GM06990 (cell line): ENCODE measurements at regions not wholly inside any gene's neighbourhood (a gene's known extent, or its start where the extent isn't known, plus 50 kb on each side); places are given as distances from the start of the nearest gene placed in this dataset.
"Not testable (repeated sequence)": the region's sequence is repeated elsewhere in the genome, so short reads cannot be mapped to it uniquely, and the experiment has no call there.

Experiments used
- DNase-seq: peaks from one replicate; pipeline ENCODE4 v3.0.0-alpha.2; 2011; ENCODE audit not compliant: insufficient read length; ENCODE audit errors: extremely low read depth
- H3K27me3 ChIP-seq: replicated peaks from 2 replicates; pipeline ENCODE4 v1.6.0; 2011; ENCODE audit warnings: low read length; ENCODE audit not compliant: control insufficient read depth, insufficient read depth
- H3K36me3 ChIP-seq: 2 replicates; pipeline ENCODE4 v1.5.1; 2011; ENCODE audit warnings: low read length; ENCODE audit not compliant: control insufficient read depth, insufficient read depth
- H3K4me3 ChIP-seq: replicated peaks from 2 replicates; pipeline ENCODE4 v1.5.1; 2011; ENCODE audit warnings: low read depth, mild to moderate bottlenecking, control low read depth, low read length
- TF ChIP-seq, protein P1 (sequence below): IDR thresholded peaks from 2 replicates; pipeline ENCODE4 v1.5.1; 2011; ENCODE audit warnings: low read length, control low read depth, mild to moderate bottlenecking, inconsistent platforms; ENCODE audit not compliant: insufficient read depth, poor library complexity, severe bottlenecking

DNA sequence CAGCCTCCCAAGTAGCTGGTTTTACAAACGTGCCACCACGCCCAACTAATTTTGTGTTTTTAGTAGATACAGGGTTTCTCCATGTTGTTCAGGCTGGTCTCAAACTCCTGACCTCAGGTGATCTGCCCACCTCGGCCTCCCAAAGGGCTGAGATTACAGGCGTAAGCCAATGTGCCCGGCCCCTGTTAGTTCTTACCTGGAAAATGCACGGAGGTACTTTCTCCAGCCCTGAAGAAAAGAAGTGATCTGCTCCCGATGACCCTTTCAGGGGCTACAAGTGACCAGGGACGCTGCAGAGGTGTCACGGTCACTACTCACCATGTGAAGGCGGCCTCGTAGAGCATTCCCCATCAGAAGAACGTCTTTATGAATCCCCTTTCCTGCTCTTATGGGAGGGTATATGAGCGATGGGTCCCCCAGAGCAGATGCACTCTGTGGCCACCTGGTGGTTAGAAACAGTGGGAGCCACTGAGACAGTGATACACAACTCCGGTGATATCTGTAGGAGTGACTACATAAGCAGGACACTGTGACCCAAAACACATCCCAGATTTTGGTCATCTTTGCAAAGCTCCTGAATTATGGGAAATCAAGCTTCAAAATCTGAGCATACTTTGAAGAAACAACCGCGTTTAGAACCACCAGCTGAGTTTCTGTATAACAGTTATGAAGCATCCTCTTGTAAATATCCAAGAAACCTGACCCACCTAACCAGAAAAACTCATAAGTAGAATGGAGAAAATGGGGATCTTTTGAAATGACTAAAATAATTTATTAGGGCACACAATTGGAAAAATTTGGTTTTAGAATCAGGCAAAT is 102.7 kb upstream of the NBPF11 start:
- DNase-seq, H3K36me3 ChIP-seq, H3K4me3 ChIP-seq, H3K27me3 ChIP-seq: not testable (repeated sequence)
- TF ChIP-seq, protein P1, sequence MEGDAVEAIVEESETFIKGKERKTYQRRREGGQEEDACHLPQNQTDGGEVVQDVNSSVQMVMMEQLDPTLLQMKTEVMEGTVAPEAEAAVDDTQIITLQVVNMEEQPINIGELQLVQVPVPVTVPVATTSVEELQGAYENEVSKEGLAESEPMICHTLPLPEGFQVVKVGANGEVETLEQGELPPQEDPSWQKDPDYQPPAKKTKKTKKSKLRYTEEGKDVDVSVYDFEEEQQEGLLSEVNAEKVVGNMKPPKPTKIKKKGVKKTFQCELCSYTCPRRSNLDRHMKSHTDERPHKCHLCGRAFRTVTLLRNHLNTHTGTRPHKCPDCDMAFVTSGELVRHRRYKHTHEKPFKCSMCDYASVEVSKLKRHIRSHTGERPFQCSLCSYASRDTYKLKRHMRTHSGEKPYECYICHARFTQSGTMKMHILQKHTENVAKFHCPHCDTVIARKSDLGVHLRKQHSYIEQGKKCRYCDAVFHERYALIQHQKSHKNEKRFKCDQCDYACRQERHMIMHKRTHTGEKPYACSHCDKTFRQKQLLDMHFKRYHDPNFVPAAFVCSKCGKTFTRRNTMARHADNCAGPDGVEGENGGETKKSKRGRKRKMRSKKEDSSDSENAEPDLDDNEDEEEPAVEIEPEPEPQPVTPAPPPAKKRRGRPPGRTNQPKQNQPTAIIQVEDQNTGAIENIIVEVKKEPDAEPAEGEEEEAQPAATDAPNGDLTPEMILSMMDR, result peak; percentile 74

DNA sequence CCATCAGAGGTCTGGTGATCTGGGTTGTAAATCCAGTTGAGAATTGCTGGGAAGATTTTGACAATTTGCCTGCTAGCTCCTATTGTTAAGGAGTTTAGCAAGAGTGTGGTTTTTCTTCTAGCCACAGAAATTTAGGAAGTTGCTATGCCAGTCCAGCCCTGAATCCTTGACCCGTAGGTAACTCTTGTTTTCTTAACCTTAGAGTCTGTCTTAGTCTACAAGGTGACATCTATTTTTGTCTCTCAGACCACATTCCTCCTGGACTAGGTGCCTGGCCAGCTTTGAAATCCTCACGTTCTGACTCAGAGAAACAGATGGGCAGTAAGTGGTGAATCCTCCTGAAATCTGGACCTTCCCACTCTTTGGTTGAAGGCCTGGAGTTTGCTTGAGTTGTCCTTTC is 101.7 kb upstream of the NBPF11 start:
- not testable (repeated sequence) for DNase-seq, H3K27me3 ChIP-seq

DNA sequence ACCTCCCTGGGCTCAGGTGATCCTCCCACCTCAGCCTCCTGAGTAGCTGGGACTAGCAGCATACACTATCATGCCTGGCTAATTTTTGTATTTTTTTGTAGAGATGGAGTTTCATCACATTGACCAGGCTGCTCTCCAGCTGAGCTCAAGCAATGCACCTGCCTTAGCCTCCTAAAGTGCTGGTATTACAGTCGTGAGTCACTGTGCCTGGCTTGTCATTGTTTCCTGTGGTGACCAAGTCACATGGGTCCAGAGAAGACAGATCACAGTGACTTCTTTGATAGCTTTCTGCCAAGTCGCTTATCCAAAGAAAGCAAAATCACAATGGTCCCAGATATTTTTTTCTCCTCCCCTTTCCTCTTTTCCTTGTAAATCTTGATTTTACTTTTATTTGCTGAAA is 96.7 kb upstream of the NBPF11 start:
- not testable (repeated sequence) for H3K27me3 ChIP-seq, H3K36me3 ChIP-seq, H3K4me3 ChIP-seq, DNase-seq

More for the DNA sequence above, 101.7 kb upstream of the NBPF11 start:
- H3K36me3 ChIP-seq, H3K4me3 ChIP-seq: not testable (repeated sequence)

DNA sequence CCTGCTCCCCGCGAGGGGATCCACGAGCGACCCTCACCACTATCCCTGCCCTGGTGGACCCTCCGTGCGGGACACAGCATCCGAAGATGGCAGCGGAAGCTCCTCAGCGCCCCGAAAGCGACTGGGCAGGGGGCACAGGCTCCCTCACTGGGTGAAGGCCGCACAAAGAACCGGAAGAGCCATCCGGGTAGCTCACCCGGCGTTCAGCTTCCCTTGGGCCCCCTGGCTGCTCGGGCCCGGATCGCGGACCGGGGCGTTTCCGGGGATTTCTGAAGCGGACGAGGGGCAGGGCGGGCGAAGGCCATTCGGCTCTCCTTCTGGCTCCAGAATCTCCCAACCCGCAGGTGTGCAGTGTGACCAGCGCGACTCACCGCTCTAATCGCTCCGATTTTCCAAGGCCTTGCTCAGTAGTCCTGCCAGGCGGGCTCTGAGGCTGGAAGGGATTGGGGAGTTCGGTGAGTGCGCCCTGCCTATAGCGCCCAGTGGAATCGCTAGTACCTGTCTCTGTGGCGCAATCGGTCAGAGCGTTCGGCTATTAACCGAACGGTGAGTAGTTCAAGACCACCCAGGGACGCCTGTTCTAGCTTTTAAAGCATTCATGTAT is 94.3 kb upstream of the NBPF11 start:
- H3K36me3 ChIP-seq, H3K4me3 ChIP-seq, DNase-seq, H3K27me3 ChIP-seq: not testable (repeated sequence)

DNA sequence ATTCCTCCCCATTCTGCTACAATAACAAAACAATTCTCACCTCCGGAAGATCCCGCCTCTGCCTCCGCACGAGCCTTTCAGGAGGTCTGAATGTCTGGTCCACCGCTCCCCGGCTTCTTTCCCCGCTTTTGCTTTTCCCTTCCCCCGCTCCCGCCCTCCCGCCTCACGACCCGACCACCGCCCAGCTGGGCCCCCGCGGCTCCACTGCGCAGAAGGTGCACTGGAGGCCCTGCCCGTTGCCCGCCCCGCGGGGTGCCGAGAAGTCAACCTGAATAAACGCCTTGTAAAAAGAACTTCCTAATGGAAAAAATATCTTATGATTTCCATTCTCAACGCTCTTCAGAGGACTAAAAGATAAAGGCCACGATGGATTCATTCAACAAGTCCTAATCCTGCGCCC is 93.8 kb upstream of the NBPF11 start:
- not testable (repeated sequence) for H3K4me3 ChIP-seq, DNase-seq, H3K27me3 ChIP-seq, H3K36me3 ChIP-seq

DNA sequence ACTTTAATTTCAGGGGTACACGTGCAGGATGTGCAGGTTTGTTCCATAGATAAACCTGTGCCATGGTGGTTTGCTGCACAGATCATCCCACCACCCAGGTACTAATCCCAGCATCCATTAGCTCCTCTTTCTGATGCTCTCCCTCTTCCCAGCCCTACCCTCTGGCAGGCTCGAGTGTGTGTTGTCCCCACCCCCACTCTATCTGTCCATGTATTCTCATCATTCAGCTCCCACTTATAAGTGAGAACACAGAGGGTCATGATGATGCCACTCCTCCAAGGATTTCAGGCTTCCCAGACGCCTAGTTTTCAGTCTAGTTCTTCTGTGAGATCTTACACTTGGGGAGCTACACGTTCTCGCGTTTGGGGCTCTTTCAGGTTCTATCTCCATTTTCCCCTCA is 93.4 kb upstream of the NBPF11 start:
- DNase-seq, H3K36me3 ChIP-seq, H3K4me3 ChIP-seq, H3K27me3 ChIP-seq: not testable (repeated sequence)

DNA sequence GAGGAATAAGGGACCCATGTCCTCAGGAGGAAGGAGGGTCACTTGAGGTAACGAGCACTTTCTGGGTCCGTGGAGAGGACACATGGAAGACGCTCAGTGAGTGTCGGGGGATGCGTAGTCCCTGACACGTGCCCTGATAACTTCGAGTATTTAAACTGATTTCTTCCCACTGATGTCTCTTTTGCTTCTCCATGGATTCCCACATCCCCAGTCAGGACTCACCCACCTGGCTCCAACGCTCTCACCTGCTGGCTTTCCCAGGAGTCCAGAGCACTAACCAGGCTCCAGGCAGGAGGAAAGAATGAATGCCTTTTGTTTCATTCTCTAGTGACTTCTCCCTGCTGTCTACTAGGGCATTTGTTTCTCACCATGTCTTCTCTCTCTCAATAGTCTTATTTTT is 81.2 kb upstream of the NBPF11 start:
- H3K4me3 ChIP-seq, H3K36me3 ChIP-seq, H3K27me3 ChIP-seq, DNase-seq: not testable (repeated sequence)

DNA sequence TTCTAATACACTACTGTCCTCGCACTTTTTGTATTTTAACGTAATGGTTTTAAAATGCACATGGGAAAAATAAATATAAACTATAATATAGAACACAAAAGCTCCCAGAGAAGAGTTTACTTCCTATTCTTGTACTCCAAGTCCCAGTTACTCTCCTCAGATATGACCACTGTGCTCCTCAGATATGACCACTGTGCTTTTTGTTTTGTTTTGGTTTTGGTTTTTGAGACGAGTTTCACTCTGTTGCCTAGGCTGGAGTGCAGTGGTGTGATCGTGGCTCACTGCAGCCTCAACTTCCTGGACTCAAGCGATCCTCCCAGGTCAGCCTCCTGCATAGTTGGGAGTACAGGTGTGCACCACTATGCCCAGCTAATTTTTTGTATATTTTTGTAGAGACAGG is 76.8 kb upstream of the NBPF11 start:
- H3K36me3 ChIP-seq, DNase-seq, H3K27me3 ChIP-seq, H3K4me3 ChIP-seq: not testable (repeated sequence)

DNA sequence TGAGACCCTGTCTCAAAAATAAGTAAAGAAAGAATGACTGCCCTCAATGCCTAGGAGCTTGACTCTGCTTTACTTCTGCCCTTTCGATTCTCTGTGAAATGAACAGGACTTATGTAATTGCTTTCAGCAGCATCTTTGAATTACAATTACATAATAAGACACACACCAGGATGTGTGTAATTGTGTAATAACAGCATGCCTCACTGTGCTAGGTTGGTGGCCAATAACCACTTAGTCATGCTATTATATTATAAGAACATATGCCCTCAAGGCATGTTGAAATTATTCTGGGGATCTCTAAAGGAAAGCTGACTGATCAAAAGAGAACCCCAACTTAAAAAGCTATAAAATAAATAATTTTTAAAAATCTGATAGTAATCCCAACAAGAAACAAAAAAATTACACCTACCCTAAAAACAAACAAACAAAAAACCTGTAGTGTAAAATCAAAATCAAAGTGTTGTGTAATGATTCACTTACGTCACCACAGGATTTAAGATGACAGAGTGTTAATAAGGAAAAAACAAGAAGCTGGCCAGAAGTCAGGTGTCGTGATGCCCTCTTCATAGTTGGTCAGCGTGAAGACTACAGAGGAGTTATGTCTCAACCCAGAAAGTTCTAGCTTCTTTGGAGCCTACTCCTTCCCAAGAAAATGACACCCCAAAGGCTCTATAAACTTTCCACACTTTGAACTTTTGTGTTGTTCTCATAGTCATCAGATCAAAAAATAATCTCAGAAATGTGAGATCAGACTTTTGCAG is 70.5 kb upstream of the NBPF11 start:
- H3K4me3 ChIP-seq, H3K27me3 ChIP-seq, H3K36me3 ChIP-seq, DNase-seq: not testable (repeated sequence)

DNA sequence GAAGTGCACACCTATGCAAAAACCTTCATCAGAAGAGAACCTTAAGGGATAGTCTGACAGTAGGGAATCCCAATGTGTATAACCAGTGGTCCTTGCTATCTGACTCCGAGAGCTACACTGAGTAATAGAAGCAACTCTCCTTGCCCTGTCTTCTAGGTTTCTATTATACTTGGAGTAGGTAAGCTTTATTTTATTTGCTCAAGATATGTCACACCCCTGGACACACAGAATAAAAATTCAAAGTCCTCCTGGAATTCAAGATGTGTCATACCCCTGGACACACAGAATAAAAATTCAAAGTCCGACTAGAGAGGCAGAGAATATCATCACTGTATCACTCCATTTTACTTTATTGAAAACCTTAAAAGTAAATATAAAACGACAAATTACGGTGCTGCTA is 69.5 kb upstream of the NBPF11 start:
- not testable (repeated sequence) for DNase-seq, H3K27me3 ChIP-seq

DNA sequence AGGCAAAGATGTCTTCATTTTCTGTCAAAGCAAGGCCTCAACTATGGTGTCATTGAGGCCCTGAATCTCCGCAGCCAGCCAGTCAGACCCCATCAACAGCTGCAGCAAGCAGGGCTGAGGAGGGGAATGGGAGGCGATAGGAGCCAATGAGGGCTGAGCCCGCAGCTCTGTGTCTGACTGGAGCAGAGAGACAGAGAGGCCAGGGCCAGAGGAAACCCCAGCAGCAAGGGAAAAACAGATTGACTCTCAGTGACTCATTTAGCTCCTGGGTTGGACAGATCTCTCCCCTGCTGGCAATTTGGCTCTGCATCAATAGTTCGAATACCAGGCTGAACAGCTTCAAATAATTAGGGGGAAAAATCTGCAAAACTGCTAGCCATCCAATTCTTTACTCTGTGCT is 67.1 kb upstream of the NBPF11 start:
- not testable (repeated sequence) for H3K27me3 ChIP-seq, DNase-seq, H3K4me3 ChIP-seq, H3K36me3 ChIP-seq

More for the DNA sequence above, 69.5 kb upstream of the NBPF11 start:
- not testable (repeated sequence) for H3K36me3 ChIP-seq, H3K4me3 ChIP-seq

DNA sequence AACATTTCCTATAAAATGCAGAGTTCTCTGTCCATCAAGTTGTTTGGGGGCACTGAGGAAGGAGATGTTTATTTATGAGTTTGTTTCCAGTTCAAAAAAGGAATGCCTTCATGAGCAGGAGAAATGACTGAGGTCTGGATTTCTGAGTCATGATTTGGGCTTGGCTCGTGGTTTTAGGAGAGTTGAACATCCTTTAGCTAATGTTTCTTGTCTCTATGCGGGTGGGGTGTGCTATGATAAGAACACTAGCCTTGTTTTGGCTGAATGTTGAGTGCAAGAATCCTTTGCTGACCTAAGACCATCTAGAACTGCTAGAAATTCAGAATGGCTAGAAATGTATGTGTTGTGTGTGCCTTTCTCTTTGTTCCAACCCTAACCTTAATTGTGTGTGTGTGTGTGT is 59.1 kb upstream of the NBPF11 start:
- DNase-seq, H3K36me3 ChIP-seq, H3K27me3 ChIP-seq, H3K4me3 ChIP-seq: not testable (repeated sequence)

DNA sequence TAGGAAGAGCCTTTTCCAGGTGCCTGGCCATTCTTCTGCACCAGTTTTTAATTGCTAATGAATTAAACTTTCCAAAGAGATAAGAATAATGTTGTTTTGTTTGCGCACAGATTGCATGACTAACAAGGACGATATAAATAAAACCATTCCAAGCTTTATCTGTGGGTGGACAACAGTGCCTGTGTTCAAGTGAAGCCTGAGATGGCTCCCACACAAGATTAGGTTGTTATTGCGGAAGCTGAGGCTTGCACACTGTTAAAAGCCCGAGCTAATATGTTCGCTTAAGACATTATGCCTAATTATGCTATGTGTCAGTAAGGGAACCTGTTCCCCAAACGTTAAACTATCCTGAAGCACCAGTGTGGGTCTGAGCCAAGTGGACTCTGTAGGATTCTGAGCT is 58.5 kb upstream of the NBPF11 start:
- H3K27me3 ChIP-seq, DNase-seq, H3K36me3 ChIP-seq, H3K4me3 ChIP-seq: not testable (repeated sequence)
